ENCODE measurements at regions not wholly inside any gene's neighbourhood (a gene's known extent, or its start where the extent isn't known, plus 50 kb on each side); places are given as distances from the start of the nearest gene placed in this dataset.

- TF ChIP-seq CTCF (IDR thresholded peaks at IDR 0.05; ENCODE audit: insufficient read depth, low read length, missing control alignments): no peak
- no peak for DNase-seq (ENCODE audit: low read depth, low spot score)
- ChIA-PET CTCF (no interaction called here), POLR2A (no interaction called here)
- no peak overlapping the region for H3K4me3 ChIP-seq (ENCODE audit: low read depth, low read length)
Measured at GRCh38 chr2:75954761-75955160, 244.0 kb upstream of the GCFC2 start.

GRCh38 chr2:75952173-75952572, 241.5 kb upstream of the GCFC2 start:
- no peak overlapping the region for H3K4me3 ChIP-seq (ENCODE audit: low read depth, low read length)
- POLR2A ChIA-PET: no interaction called here
- no peak for TF ChIP-seq CTCF (IDR thresholded peaks at IDR 0.05; ENCODE audit: insufficient read depth, low read length, missing control alignments)
- no peak for DNase-seq (ENCODE audit: low read depth, low spot score)
- CTCF ChIA-PET: no interaction called here

- no peak for DNase-seq (ENCODE audit: low read depth, low spot score)
- ChIA-PET POLR2A (no interaction called here), CTCF (no interaction called here)
- TF ChIP-seq CTCF (IDR thresholded peaks at IDR 0.05; ENCODE audit: insufficient read depth, low read length, missing control alignments): no peak
- H3K4me3 ChIP-seq (ENCODE audit: low read depth, low read length): no peak overlapping the region
Measured at GRCh38 chr2:75949385-75950030, 238.8 kb upstream of the GCFC2 start.

GRCh38 chr2:75936311-75936710, 225.6 kb upstream of the GCFC2 start:
- no peak for TF ChIP-seq CTCF (IDR thresholded peaks at IDR 0.05; ENCODE audit: insufficient read depth, low read length, missing control alignments)
- DNase-seq (ENCODE audit: low read depth, low spot score): no peak
- ChIA-PET POLR2A (no interaction called here), CTCF (no interaction called here)
- no peak overlapping the region for H3K4me3 ChIP-seq (ENCODE audit: low read depth, low read length)

- DNase-seq (ENCODE audit: low read depth, low spot score): no peak
- no peak for TF ChIP-seq CTCF (IDR thresholded peaks at IDR 0.05; ENCODE audit: insufficient read depth, low read length, missing control alignments)
- H3K4me3 ChIP-seq (ENCODE audit: low read depth, low read length): no peak overlapping the region
- ChIA-PET POLR2A (no interaction called here), CTCF (no interaction called here)
Measured at GRCh38 chr2:75932996-75933395, 222.3 kb upstream of the GCFC2 start.

- POLR2A ChIA-PET: no interaction called here
- TF ChIP-seq CTCF (IDR thresholded peaks at IDR 0.05; ENCODE audit: insufficient read depth, low read length, missing control alignments): no peak
- CTCF ChIA-PET: no interaction called here
- no peak overlapping the region for H3K4me3 ChIP-seq (ENCODE audit: low read depth, low read length)
- no peak for DNase-seq (ENCODE audit: low read depth, low spot score)
Measured at GRCh38 chr2:75928093-75928492, 217.4 kb upstream of the GCFC2 start.
